ENCODE measurements at regions not wholly inside any gene's neighbourhood (a gene's known extent, or its start where the extent isn't known, plus 50 kb on each side); places are given as distances from the start of the nearest gene placed in this dataset.

GRCh38 chr4:57554556-57555092 lies 444.4 kb upstream of the IGFBP7 start:
- no peak for DNase-seq

- DNase-seq: peak in 1 of 3 experiments; percentile 3
Observed at GRCh38 chr4:57553728-57554127, 443.5 kb upstream of the IGFBP7 start.

- peak in 2 of 3 experiments; percentile 30 to 82 for DNase-seq
Observed at GRCh38 chr4:57550198-57550597, 440.0 kb upstream of the IGFBP7 start.

- DNase-seq: no peak
Observed at GRCh38 chr4:57548856-57549255, 438.7 kb upstream of the IGFBP7 start.

GRCh38 chr4:57544811-57545654 lies 434.8 kb upstream of the IGFBP7 start:
- no peak for DNase-seq

GRCh38 chr4:57504797-57505530 lies 394.8 kb upstream of the IGFBP7 start:
- DNase-seq: peak in 2 of 3 experiments; percentile 23 to 71

GRCh38 chr4:57504139-57504538 lies 394.0 kb upstream of the IGFBP7 start:
- peak in 2 of 3 experiments; percentile 86 to 96 for DNase-seq

- no peak for DNase-seq
Observed at GRCh38 chr4:57501720-57502119, 391.5 kb upstream of the IGFBP7 start.

- no peak for DNase-seq
Observed at GRCh38 chr4:57499786-57500185, 389.6 kb upstream of the IGFBP7 start.

- no peak for DNase-seq
Observed at GRCh38 chr4:57498251-57498650, 388.1 kb upstream of the IGFBP7 start.

GRCh38 chr4:57496697-57497471 lies 386.7 kb upstream of the IGFBP7 start:
- DNase-seq: peak in 1 of 3 experiments; percentile 9

GRCh38 chr4:57494821-57495220 lies 384.6 kb upstream of the IGFBP7 start:
- DNase-seq: no peak

- DNase-seq: no peak
Observed at GRCh38 chr4:57492251-57492878, 382.2 kb upstream of the IGFBP7 start.

- DNase-seq: peak in 2 of 3 experiments; percentile 5 to 42
Observed at GRCh38 chr4:57491388-57491787, 381.2 kb upstream of the IGFBP7 start.

- peak in 1 of 3 experiments; percentile 61 for DNase-seq
Observed at GRCh38 chr4:57490520-57491255, 380.5 kb upstream of the IGFBP7 start.

GRCh38 chr4:57488366-57489162 lies 378.4 kb upstream of the IGFBP7 start:
- no peak for DNase-seq

GRCh38 chr4:57475424-57475823 lies 365.2 kb upstream of the IGFBP7 start:
- DNase-seq: no peak

- DNase-seq: no peak
Observed at GRCh38 chr4:57465321-57466056, 355.3 kb upstream of the IGFBP7 start.

GRCh38 chr4:57462843-57463242 lies 352.7 kb upstream of the IGFBP7 start:
- DNase-seq: peak in 2 of 3 experiments; percentile 53 to 81

GRCh38 chr4:57460967-57461366 lies 350.8 kb upstream of the IGFBP7 start:
- no peak for DNase-seq

All from NCI-H1417 (cell line).